ENCODE measurements at regions not wholly inside any gene's neighbourhood (a gene's known extent, or its start where the extent isn't known, plus 50 kb on each side); places are given as distances from the start of the nearest gene placed in this dataset.

DNA sequence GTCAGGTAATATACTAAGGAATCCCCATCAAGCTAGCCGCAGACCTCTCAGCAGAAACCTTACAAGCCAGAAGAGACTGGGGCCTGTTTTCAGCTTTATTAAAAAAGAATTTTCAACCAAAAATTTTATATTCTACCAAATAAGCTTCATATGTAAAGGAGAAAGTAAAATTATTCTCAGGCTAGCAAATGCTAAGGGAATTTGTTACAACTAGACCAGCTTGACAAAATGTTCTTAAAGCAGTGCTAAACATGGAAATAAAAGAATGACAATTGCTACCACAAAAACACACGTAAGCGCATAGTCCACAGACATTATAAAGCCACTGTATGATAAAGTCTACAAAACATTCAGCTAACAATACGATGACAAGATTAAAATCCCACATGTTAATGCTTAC, 449.4 kb upstream of the MON1B start:
- Histone ChIP-seq H4K20me1 (ENCODE audit: insufficient read depth, low read length) (no peaks in the 10 kb centered on the region), H3K4me3 (ENCODE audit: insufficient read depth, low read depth, low read length) (no peak overlapping the region), H3K9me3 (ENCODE audit: insufficient read depth, low read depth, low read length) (peaks cover 4% of the 10 kb centered on the region), H3K4me1 (ENCODE audit: insufficient read depth, low read length) (no peaks in the 10 kb centered on the region), H3K27ac (ENCODE audit: low read depth, low read length) (no peak overlapping the region), H2AFZ (ENCODE audit: low read depth, low read length) (no peak overlapping the region), H3K9ac (ENCODE audit: low read length) (no peak overlapping the region), H3K27me3 (ENCODE audit: insufficient read depth, low read length) (no peaks in the 10 kb centered on the region), H3K79me2 (ENCODE audit: insufficient read depth, low read length) (no peaks in the 10 kb centered on the region), H3K36me3 (ENCODE audit: insufficient read depth, low read length) (no peaks in the 10 kb centered on the region), H3K4me2 (ENCODE audit: low read length) (no peak overlapping the region)
- Mint-ChIP-seq H3K4me3 (ENCODE audit: unreplicated experiment) (no peak overlapping the region), H3K27me3 (ENCODE audit: low read depth, unreplicated experiment) (no peaks in the 10 kb centered on the region), H3K4me1 (ENCODE audit: low read depth, unreplicated experiment) (no peaks in the 10 kb centered on the region), H3K9me3 (ENCODE audit: unreplicated experiment) (peaks cover 17% of the 10 kb centered on the region), H3K36me3 (ENCODE audit: low read depth, unreplicated experiment) (no peaks in the 10 kb centered on the region), H3K27ac (ENCODE audit: unreplicated experiment) (no peak overlapping the region)
- TF ChIP-seq EZH2 (IDR thresholded peaks at IDR 0.05; ENCODE audit: insufficient read depth, low read length) = no peak
- TF ChIP-seq, protein P1, sequence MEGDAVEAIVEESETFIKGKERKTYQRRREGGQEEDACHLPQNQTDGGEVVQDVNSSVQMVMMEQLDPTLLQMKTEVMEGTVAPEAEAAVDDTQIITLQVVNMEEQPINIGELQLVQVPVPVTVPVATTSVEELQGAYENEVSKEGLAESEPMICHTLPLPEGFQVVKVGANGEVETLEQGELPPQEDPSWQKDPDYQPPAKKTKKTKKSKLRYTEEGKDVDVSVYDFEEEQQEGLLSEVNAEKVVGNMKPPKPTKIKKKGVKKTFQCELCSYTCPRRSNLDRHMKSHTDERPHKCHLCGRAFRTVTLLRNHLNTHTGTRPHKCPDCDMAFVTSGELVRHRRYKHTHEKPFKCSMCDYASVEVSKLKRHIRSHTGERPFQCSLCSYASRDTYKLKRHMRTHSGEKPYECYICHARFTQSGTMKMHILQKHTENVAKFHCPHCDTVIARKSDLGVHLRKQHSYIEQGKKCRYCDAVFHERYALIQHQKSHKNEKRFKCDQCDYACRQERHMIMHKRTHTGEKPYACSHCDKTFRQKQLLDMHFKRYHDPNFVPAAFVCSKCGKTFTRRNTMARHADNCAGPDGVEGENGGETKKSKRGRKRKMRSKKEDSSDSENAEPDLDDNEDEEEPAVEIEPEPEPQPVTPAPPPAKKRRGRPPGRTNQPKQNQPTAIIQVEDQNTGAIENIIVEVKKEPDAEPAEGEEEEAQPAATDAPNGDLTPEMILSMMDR (IDR thresholded peaks at IDR 0.05; ENCODE audit: insufficient read depth, low read depth, low read length) = no peak
- no peak for FAIRE-seq
- DNase-seq (ENCODE audit: low read depth) = no peak

DNA sequence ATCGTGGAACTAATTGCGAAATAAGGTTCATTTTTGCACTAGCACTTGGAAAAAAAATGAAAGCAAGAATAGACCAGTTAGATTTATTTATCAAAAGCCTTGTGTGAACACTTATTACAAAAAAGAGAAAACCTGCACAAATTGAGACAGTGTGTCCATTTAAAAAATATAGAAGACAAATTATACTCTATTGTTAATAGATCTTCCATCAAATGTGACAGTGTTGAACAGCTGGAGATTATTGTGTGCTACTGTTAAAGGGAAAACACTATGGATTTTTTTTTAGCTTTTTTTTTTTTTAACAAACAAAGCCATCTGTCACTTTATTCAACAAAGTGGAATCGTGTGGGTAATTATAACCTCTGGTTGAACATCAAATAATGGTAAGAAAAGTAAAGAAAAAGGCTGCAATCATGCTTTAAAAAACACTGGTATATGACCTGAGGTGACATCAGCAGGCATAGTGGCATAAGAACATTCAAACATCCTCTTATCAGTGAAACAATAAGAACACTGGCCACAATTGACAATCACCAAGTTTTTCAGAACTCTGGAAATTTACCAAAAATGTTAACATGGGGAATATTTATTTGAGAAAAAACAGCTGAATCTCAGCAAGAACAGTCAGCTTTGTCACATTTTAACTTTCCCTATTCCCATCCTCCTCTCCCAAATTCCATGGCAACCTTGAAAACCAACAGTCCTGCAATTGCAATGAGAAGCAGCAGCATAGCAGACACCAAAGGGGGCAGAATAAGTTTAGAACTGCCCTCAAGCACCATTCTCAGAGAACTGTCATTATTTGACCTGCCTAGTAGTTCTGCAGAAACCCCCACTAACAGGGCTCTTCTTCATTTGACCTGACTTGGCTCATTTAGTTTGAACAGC, 442.3 kb upstream of the MON1B start:
- Histone ChIP-seq H3K27ac (ENCODE audit: low read depth, low read length) (no peak overlapping the region), H4K20me1 (ENCODE audit: insufficient read depth, low read length) (no peaks in the 10 kb centered on the region), H3K9me3 (ENCODE audit: insufficient read depth, low read depth, low read length) (no peaks in the 10 kb centered on the region), H3K79me2 (ENCODE audit: insufficient read depth, low read length) (no peaks in the 10 kb centered on the region), H3K27me3 (ENCODE audit: insufficient read depth, low read length) (no peaks in the 10 kb centered on the region), H2AFZ (ENCODE audit: low read depth, low read length) (no peak overlapping the region), H3K4me2 (ENCODE audit: low read length) (no peak overlapping the region), H3K36me3 (ENCODE audit: insufficient read depth, low read length) (no peaks in the 10 kb centered on the region), H3K9ac (ENCODE audit: low read length) (no peak overlapping the region), H3K4me3 (ENCODE audit: insufficient read depth, low read depth, low read length) (no peak overlapping the region), H3K4me1 (ENCODE audit: insufficient read depth, low read length) (no peaks in the 10 kb centered on the region)
- no peak for TF ChIP-seq EZH2 (IDR thresholded peaks at IDR 0.05; ENCODE audit: insufficient read depth, low read length)
- TF ChIP-seq, protein P1 (IDR thresholded peaks at IDR 0.05; ENCODE audit: insufficient read depth, low read depth, low read length) = no peak
- no peak overlapping the region for H3K27ac Mint-ChIP-seq (ENCODE audit: unreplicated experiment)
- FAIRE-seq = no peak
- H3K27me3 Mint-ChIP-seq (ENCODE audit: low read depth, unreplicated experiment) = no peaks in the 10 kb centered on the region
- H3K9me3 Mint-ChIP-seq (ENCODE audit: unreplicated experiment) = peaks cover 6% of the 10 kb centered on the region
- DNase-seq (ENCODE audit: low read depth) = no peak
- no peaks in the 10 kb centered on the region for H3K36me3 Mint-ChIP-seq (ENCODE audit: low read depth, unreplicated experiment)
- no peak overlapping the region for H3K4me3 Mint-ChIP-seq (ENCODE audit: unreplicated experiment)
- no peaks in the 10 kb centered on the region for H3K4me1 Mint-ChIP-seq (ENCODE audit: low read depth, unreplicated experiment)

DNA sequence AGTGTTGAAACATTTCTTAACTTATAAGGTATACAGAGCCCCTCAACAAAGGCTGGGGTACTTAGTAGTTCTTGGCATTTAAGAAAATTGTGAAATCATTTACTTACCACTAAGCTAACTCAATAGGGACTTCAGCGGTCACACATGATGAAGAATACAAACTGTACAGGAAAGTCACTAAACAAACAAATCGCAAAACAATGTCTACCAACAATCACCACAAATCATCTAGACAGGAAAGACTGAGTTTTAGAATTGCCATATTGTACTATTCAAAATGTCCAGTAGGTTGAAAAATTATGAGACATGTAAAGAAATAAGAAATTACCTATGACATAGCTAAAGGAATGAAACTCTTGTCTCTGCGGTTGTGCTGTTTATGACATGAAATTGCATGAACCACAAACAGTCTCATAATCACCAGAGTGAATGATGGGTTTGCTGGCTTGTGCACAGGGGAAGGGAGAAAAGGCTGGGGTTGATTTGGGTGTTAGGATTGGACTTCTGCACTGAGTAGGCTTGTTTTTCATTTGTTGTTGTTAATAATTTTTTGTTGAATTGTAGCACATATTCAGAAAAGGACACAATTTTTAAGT, 441.1 kb upstream of the MON1B start:
- no peak overlapping the region for H3K27ac Mint-ChIP-seq (ENCODE audit: unreplicated experiment)
- no peaks in the 10 kb centered on the region for H4K20me1 ChIP-seq (ENCODE audit: insufficient read depth, low read length)

More for the DNA sequence above, 441.1 kb upstream of the MON1B start:
- no peak overlapping the region for H3K4me2 ChIP-seq (ENCODE audit: low read length)
- Mint-ChIP-seq H3K36me3 (ENCODE audit: low read depth, unreplicated experiment) (no peaks in the 10 kb centered on the region), H3K27me3 (ENCODE audit: low read depth, unreplicated experiment) (no peaks in the 10 kb centered on the region), H3K4me1 (ENCODE audit: low read depth, unreplicated experiment) (no peaks in the 10 kb centered on the region), H3K9me3 (ENCODE audit: unreplicated experiment) (peaks cover 6% of the 10 kb centered on the region), H3K4me3 (ENCODE audit: unreplicated experiment) (no peak overlapping the region)
- no peak overlapping the region for H3K4me3 ChIP-seq (ENCODE audit: insufficient read depth, low read depth, low read length)
- no peak overlapping the region for H3K27ac ChIP-seq (ENCODE audit: low read depth, low read length)
- no peak overlapping the region for H2AFZ ChIP-seq (ENCODE audit: low read depth, low read length)
- no peak for TF ChIP-seq EZH2 (IDR thresholded peaks at IDR 0.05; ENCODE audit: insufficient read depth, low read length)
- TF ChIP-seq, protein P1 (IDR thresholded peaks at IDR 0.05; ENCODE audit: insufficient read depth, low read depth, low read length) = no peak
- no peaks in the 10 kb centered on the region for H3K27me3 ChIP-seq (ENCODE audit: insufficient read depth, low read length)
- no peaks in the 10 kb centered on the region for H3K9me3 ChIP-seq (ENCODE audit: insufficient read depth, low read depth, low read length)
- FAIRE-seq = no peak
- no peak overlapping the region for H3K9ac ChIP-seq (ENCODE audit: low read length)
- DNase-seq (ENCODE audit: low read depth) = no peak
- H3K79me2 ChIP-seq (ENCODE audit: insufficient read depth, low read length) = no peaks in the 10 kb centered on the region
- no peaks in the 10 kb centered on the region for H3K36me3 ChIP-seq (ENCODE audit: insufficient read depth, low read length)
- H3K4me1 ChIP-seq (ENCODE audit: insufficient read depth, low read length) = no peaks in the 10 kb centered on the region

Data from astrocyte (in vitro differentiated cells and primary cell).